HepG2 (cell line): ENCODE measurements at regions not wholly inside any gene's neighbourhood (a gene's known extent, or its start where the extent isn't known, plus 50 kb on each side); places are given as distances from the start of the nearest gene placed in this dataset.

Experiments used
- ATAC-seq: fragments of 200-7000 bp; cut with Tn5 transposase; 3 replicates; pipeline ENCODE4 v1.9.1; 2020; ENCODE audit warnings: mild to moderate bottlenecking, moderate library complexity
- BruUV-seq: library from RNA; stranded (reverse); fragments of 400-500 nt; replicated peaks from 2 replicates; lab custom pipeline; 2021; lab: Mats Ljungman, UMichigan
- CTCF ChIA-PET: fragments of 300-600 bp; formaldehyde crosslinking; extraction: SDS; loops from one replicate; lab custom pipeline; 2021; ENCODE audit warnings: low total read pairs, inconsistent platforms, low intra/inter-chr PET ratio; lab: Yijun Ruan, JAX
- POLR2A ChIA-PET: fragments of 350-600 bp; sonication (Branson Sonifier 250); formaldehyde crosslinking; loops from one replicate; lab custom pipeline; 2020; ENCODE audit warnings: antibody characterized with exemption, inconsistent platforms; lab: Yijun Ruan, JAX
- DNase-seq: peaks from one replicate; pipeline ENCODE4 v3.0.0-alpha.2; 2015; ENCODE audit warnings: low spot score
- FAIRE-seq: peaks from 3 replicates; lab custom pipeline; 2011; peaks lifted over from hg19 to GRCh38; lab: Jason Lieb, UNC
- H2AFZ ChIP-seq: one replicate; pipeline ENCODE4 v1.6.1; 2011; ENCODE audit warnings: low read length, inconsistent platforms
- H3K27ac ChIP-seq: fragments of 300-600 bp; 3 replicates; pipeline ENCODE4 v1.8.0; 2011; ENCODE audit warnings: mixed run types, mild to moderate bottlenecking, mixed read lengths, low read length, inconsistent platforms; ENCODE audit not compliant: insufficient read depth; ENCODE audit errors: extremely low read length
- H3K27me3 ChIP-seq, 2 experiments: fragments of 200-600 bp in 1 of 2; 2 replicates in 1 of 2; 3 replicates in 1 of 2; pipeline versions ENCODE4 v1.6.0 to v1.8.0; 2011; ENCODE audit warnings: low read length in 2 of 2, mild to moderate bottlenecking in 2 of 2, moderate library complexity in 2 of 2, inconsistent platforms in 1 of 2; ENCODE audit not compliant: insufficient read depth in 2 of 2, control insufficient read depth in 1 of 2
- H3K36me3 ChIP-seq, 2 experiments: fragments of 200-600 bp in 1 of 2; replicated peaks in 1 of 2; 2 replicates in 1 of 2; 3 replicates in 1 of 2; pipeline versions ENCODE4 v1.5.1 to v1.8.0; 2011; ENCODE audit warnings: low read length in 2 of 2, inconsistent platforms in 1 of 2; ENCODE audit not compliant: insufficient read depth in 2 of 2, control insufficient read depth in 1 of 2
- H3K4me1 ChIP-seq: 2 replicates; pipeline ENCODE4 v1.5.1; 2012; ENCODE audit warnings: low read length, inconsistent platforms; ENCODE audit not compliant: insufficient read depth
- H3K4me2 ChIP-seq: 2 replicates; pipeline ENCODE4 v1.6.0; 2011; ENCODE audit warnings: low read depth, low read length, inconsistent platforms
- H3K4me3 ChIP-seq, 3 experiments: fragments of 200-600 bp in 1 of 3; sonication (generic), shearing (Covaris generic) in 1 of 3; replicated peaks in 1 of 3; 2 replicates each; pipeline ENCODE4 v1.5.1; 2011 to 2016; ENCODE audit warnings: low read length in 3 of 3, inconsistent platforms in 2 of 3, low read depth in 2 of 3, mild to moderate bottlenecking in 2 of 3, control low read depth in 1 of 3, mixed read lengths in 1 of 3; ENCODE audit not compliant: insufficient read depth in 1 of 3
- H3K79me2 ChIP-seq: one replicate; pipeline ENCODE4 v1.6.1; 2011; ENCODE audit warnings: low read length, inconsistent platforms; ENCODE audit not compliant: insufficient read depth
- H3K9ac ChIP-seq: 2 replicates; pipeline ENCODE4 v1.6.0; 2011; ENCODE audit warnings: mild to moderate bottlenecking, low read depth, low read length, inconsistent platforms; ENCODE audit not compliant: insufficient read depth
- H3K9me3 ChIP-seq: 2 replicates; pipeline ENCODE4 v1.5.1; 2012; ENCODE audit warnings: mild to moderate bottlenecking, low read length
- H4K20me1 ChIP-seq: 2 replicates; pipeline ENCODE4 v1.6.0; 2011; ENCODE audit warnings: inconsistent platforms, mild to moderate bottlenecking, low read length, moderate library complexity; ENCODE audit not compliant: insufficient read depth
- CC2D1A ChIP-seq: sonication (generic); formaldehyde crosslinking; IDR thresholded peaks from 2 replicates; pipeline ENCODE4 v1.8.1; 2023; ENCODE audit warnings: mild to moderate bottlenecking, missing genetic modification reagents
- CEBPB ChIP-seq: IDR thresholded peaks from 2 replicates; pipeline ENCODE4 v1.6.1; 2011; ENCODE audit warnings: low read depth, low read length, improper control_type of control experiment, borderline replicate concordance
- CTCF ChIP-seq: sonication (generic); formaldehyde crosslinking; IDR thresholded peaks from 2 replicates; pipeline ENCODE4 v1.5.0; 2020; ENCODE audit warnings: mild to moderate bottlenecking, missing genetic modification reagents, moderate library complexity
- FOXA1 ChIP-seq, 2 experiments: fragments of 450-650 bp in 1 of 2; sonication (generic) in 1 of 2; formaldehyde crosslinking in 1 of 2; IDR thresholded peaks; 2 replicates each; pipeline versions ENCODE4 v1.4.0 to v1.6.1; 2016 to 2020; ENCODE audit warnings: missing genetic modification reagents in 1 of 2
- FOXA3 ChIP-seq: IDR thresholded peaks from 2 replicates; pipeline ENCODE4 v1.6.1; 2016; ENCODE audit warnings: missing genetic modification reagents, missing compliant biosample characterization
- JDP2 ChIP-seq: sonication (generic); formaldehyde crosslinking; IDR thresholded peaks from 2 replicates; pipeline ENCODE4 v1.8.1; 2022; ENCODE audit warnings: missing genetic modification reagents, borderline replicate concordance
- KDM5A ChIP-seq: fragments of 200-600 bp; sonication (generic); IDR thresholded peaks from 2 replicates; pipeline ENCODE4 v1.7.0; 2018; ENCODE audit warnings: antibody characterized with exemption, mild to moderate bottlenecking, low read length, borderline replicate concordance
- NFIB ChIP-seq: sonication (generic); formaldehyde crosslinking; IDR thresholded peaks from 2 replicates; pipeline ENCODE4 v1.9.0; 2021; ENCODE audit warnings: missing genetic modification reagents, mild to moderate bottlenecking, borderline replicate concordance
- PLRG1 ChIP-seq: fragments of 450-650 bp; conservative IDR thresholded peaks from 2 replicates; pipeline ENCODE4 v1.6.1; 2016
- SMC3 ChIP-seq: IDR thresholded peaks from 2 replicates; pipeline ENCODE4 v1.6.1; 2011; ENCODE audit warnings: low read length, improper control_type of control experiment
- STAG1 ChIP-seq: sonication (generic); formaldehyde crosslinking; IDR thresholded peaks from 2 replicates; pipeline ENCODE4 v1.4.0; 2020; ENCODE audit warnings: missing genetic modification reagents
- ZNF160 ChIP-seq: sonication (generic); formaldehyde crosslinking; IDR thresholded peaks from 2 replicates; pipeline ENCODE4 v1.8.0; 2022; ENCODE audit warnings: mild to moderate bottlenecking, inconsistent platforms, missing genetic modification reagents
- ZNF549 ChIP-seq: sonication (generic); formaldehyde crosslinking; IDR thresholded peaks from 2 replicates; pipeline ENCODE4 v1.5.0; 2020; ENCODE audit warnings: missing genetic modification reagents
- ZNF891 ChIP-seq: sonication (generic); formaldehyde crosslinking; IDR thresholded peaks from 2 replicates; pipeline ENCODE4 v1.5.0; 2020; ENCODE audit warnings: mild to moderate bottlenecking, missing genetic modification reagents
- WGBS: methylation state at CpG from one replicate; pipeline ENCODE4 v1.1.6; 2017; ENCODE audit warnings: low lambda C conversion rate; 5-methylcytosine and 5-hydroxymethylcytosine counted together
- in situ Hi-C: cut with HindIII; loops from 2 replicates; pipeline ENCODE4 v1.10.0; 2017; ENCODE audit warnings: low pct_unique_long_range_greater_than_20kb; ENCODE audit not compliant: extremely low pct_ligation_motif_present
- intact Hi-C: fragments of 100-400 bp; cut with micrococcal nuclease; formaldehyde crosslinking; loops from one replicate; pipeline ENCODE4 v1.10.0; 2022; ENCODE audit not compliant: unreplicated experiment

- POLR2A ChIA-PET: no interaction called here
- Histone ChIP-seq H3K9me3 (peaks cover 20% of the 10 kb centered on the region), H3K27me3 (no peaks in the 10 kb centered on the region), H3K9ac (no peak overlapping the region), H3K4me3 (no peak overlapping the region), H3K36me3 (no peaks in the 10 kb centered on the region), H4K20me1 (no peaks in the 10 kb centered on the region), H3K79me2 (no peaks in the 10 kb centered on the region), H3K27ac (no peak overlapping the region), H3K4me2 (no peak overlapping the region), H2AFZ (no peak overlapping the region), H3K4me1 (no peaks in the 10 kb centered on the region)
- FAIRE-seq (no peak), ATAC-seq (no peak), DNase-seq (no peak)
- CTCF ChIA-PET: no interaction called here
- TF ChIP-seq PLRG1 (no peak), ZNF160 (CRISPR knock-in tag) (peak; percentile 97)
- intact Hi-C loops: no loop called here
- 4% methylated on average over 2 of the region's 2 CpGs for WGBS
- in situ Hi-C loops: no loop called here
- no TSS peak for BruUV-seq
Observed at GRCh38 chr12:58678753-58679152, 241.6 kb downstream of the LRIG3 start.

- Histone ChIP-seq H4K20me1 (no peaks in the 10 kb centered on the region), H3K27me3 (no peaks in the 10 kb centered on the region), H3K4me3 (no peak overlapping the region), H3K79me2 (no peaks in the 10 kb centered on the region), H3K4me1 (no peaks in the 10 kb centered on the region), H3K4me2 (no peak overlapping the region), H3K9ac (no peak overlapping the region), H3K27ac (no peak overlapping the region)
- under 1% methylated on average over 2 of the region's 2 CpGs for WGBS
- in situ Hi-C loops (no loop called here), intact Hi-C loops (loop anchor here (10.0 kb wide), 2 partner anchors 133 to 243 kb away; partner anchors contain the start of gene LRIG3)
- BruUV-seq: no TSS peak
- TF ChIP-seq KDM5A (no peak), FOXA3 (CRISPR knock-in tag) (peak; percentile 77), CTCF (peak; percentile 60), ZNF891 (no peak), SMC3 (peak; percentile 32; the same call in 1 of the 2 replicates), CC2D1A (CRISPR knock-in tag) (no peak), STAG1 (peak; percentile 65), CEBPB (no peak), ZNF549 (CRISPR knock-in tag) (no peak), NFIB (CRISPR knock-in tag) (no peak), JDP2 (CRISPR knock-in tag) (no peak), FOXA1 (IDR thresholded peaks at IDR 0.05) (no peak), FOXA1 (CRISPR knock-in tag; IDR thresholded peaks at IDR 0.05) (peak; percentile 80)
- TF ChIP-seq, all 625 proteins: peak for 5
- FAIRE-seq (no peak), DNase-seq (no peak), ATAC-seq (peak; percentile 47; the same call in 1 of the 3 replicates)
- H3K9me3 ChIP-seq: peaks cover 20% of the 10 kb centered on the region
- no peak overlapping the region for H2AFZ ChIP-seq
- H3K36me3 ChIP-seq: no peaks in the 10 kb centered on the region
- ChIA-PET CTCF (no interaction called here), POLR2A (no interaction called here)
Observed at GRCh38 chr12:58681730-58682129, 238.6 kb downstream of the LRIG3 start.
